ENCODE measurements at regions not wholly inside any gene's neighbourhood (a gene's known extent, or its start where the extent isn't known, plus 50 kb on each side); places are given as distances from the start of the nearest gene placed in this dataset.
A peak's percentile ranks its signal among the peaks of the same experiment; 100 is the strongest.

DNA sequence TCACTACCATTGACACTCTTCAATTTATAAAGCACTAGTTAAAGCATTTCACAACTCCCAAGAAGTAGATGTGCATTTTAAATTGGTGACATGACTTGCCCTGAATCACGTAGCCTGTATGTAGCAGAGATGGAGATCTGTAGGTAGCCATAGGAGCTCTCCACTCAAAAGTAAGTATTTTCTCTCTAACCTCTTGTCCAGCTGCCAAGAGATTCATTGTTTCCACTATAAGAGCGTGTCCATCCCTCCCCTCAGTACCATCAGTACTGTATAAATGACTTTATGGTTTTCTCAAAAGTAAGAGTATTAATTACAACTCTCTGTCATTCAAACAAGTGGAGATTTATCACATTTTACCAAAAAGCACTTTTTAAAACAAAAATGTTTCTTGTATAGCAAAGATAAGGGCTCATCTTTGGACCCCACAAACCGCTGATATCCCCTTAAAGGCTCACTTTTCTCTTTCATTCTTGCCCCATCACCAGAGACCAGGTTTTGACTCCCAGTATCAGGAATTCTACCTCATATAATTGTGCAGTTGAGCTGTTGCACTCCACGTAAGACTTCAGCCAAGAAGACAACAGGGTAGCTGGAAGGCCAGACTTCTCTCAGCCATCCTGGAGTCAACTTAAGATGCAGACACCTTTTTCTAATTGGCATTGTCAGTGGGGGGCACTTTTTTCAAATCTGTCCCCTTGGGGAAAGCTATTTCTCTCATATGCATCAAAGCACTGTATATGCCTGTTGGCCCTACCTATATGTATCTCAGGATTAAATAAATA, 78.0 kb upstream of the GALNT5 start:
- no peak for DNase-seq (ENCODE audit: low spot score in 2 of 2)
- in situ Hi-C loops (cut with MboI; ENCODE audit: low sequenced_read_pairs): loop anchor here (25.0 kb wide), 2 partner anchors 292 to 1792 kb away; no protein-coding TSS in a partner anchor
- H3K9me3 ChIP-seq: no peaks in the 10 kb centered on the region
- no peaks in the 10 kb centered on the region for H3K27me3 ChIP-seq (ENCODE audit: low read depth)
- no peaks in the 10 kb centered on the region for H3K4me1 ChIP-seq
- no peaks in the 10 kb centered on the region for H3K36me3 ChIP-seq (replicated peaks)
- no peak overlapping the region for H3K4me3 ChIP-seq

- DNase-seq (ENCODE audit: low spot score in 2 of 2): no peak
- H3K4me3 ChIP-seq: no peak overlapping the region
- no peaks in the 10 kb centered on the region for H3K36me3 ChIP-seq (replicated peaks)
- in situ Hi-C loops (cut with MboI; ENCODE audit: low sequenced_read_pairs): loop anchor here (25.0 kb wide), 2 partner anchors 293 to 1793 kb away; no protein-coding TSS in a partner anchor
- H3K27me3 ChIP-seq (ENCODE audit: low read depth): no peaks in the 10 kb centered on the region
- H3K9me3 ChIP-seq: no peaks in the 10 kb centered on the region
- no peaks in the 10 kb centered on the region for H3K4me1 ChIP-seq
These were observed 77.1 kb upstream of the GALNT5 start for GRCh38 chr2:157180359-157180758.

DNA sequence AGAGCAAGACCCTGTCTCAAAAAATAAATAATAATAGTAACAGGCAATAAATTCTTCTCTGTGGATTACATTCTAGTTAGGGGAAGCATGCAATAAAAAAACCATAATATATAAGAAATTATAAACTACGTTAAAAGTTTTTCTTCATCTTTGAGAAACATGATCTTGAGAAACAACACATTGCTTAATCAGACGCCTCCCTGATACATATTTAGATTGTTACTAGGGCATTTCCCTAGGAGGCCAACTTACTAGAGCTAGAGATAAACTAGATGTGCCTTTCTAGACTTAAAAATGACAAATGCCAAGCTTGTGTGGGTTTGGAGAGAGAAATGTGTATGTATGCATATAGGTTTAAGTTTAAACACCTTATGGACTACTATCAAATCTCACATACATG, 76.3 kb upstream of the GALNT5 start:
- DNase-seq (ENCODE audit: low spot score in 2 of 2): no peak
- Histone ChIP-seq H3K9me3 (no peaks in the 10 kb centered on the region), H3K4me1 (no peaks in the 10 kb centered on the region), H3K36me3 (replicated peaks) (no peaks in the 10 kb centered on the region), H3K27me3 (ENCODE audit: low read depth) (no peaks in the 10 kb centered on the region), H3K4me3 (no peak overlapping the region)
- in situ Hi-C loops (cut with MboI; ENCODE audit: low sequenced_read_pairs): loop anchor here (25.0 kb wide), 2 partner anchors 294 to 1794 kb away; no protein-coding TSS in a partner anchor

- in situ Hi-C loops (cut with MboI; ENCODE audit: low sequenced_read_pairs): loop anchor here (25.0 kb wide), 2 partner anchors 295 to 1795 kb away; no protein-coding TSS in a partner anchor
- Histone ChIP-seq H3K4me3 (no peak overlapping the region), H3K9me3 (no peaks in the 10 kb centered on the region), H3K4me1 (no peaks in the 10 kb centered on the region), H3K36me3 (replicated peaks) (no peaks in the 10 kb centered on the region), H3K27me3 (ENCODE audit: low read depth) (no peaks in the 10 kb centered on the region)
- no peak for DNase-seq (ENCODE audit: low spot score in 2 of 2)
These were observed 75.2 kb upstream of the GALNT5 start for GRCh38 chr2:157182204-157182709.

- Histone ChIP-seq H3K4me3 (no peak overlapping the region), H3K4me1 (no peaks in the 10 kb centered on the region), H3K27me3 (ENCODE audit: low read depth) (no peaks in the 10 kb centered on the region), H3K36me3 (replicated peaks) (no peaks in the 10 kb centered on the region), H3K9me3 (no peaks in the 10 kb centered on the region)
- in situ Hi-C loops (cut with MboI; ENCODE audit: low sequenced_read_pairs): loop anchor here (25.0 kb wide), 2 partner anchors 296 to 1796 kb away; no protein-coding TSS in a partner anchor
- DNase-seq (ENCODE audit: low spot score in 2 of 2): no peak
These were observed 74.6 kb upstream of the GALNT5 start for GRCh38 chr2:157182834-157183396.

DNA sequence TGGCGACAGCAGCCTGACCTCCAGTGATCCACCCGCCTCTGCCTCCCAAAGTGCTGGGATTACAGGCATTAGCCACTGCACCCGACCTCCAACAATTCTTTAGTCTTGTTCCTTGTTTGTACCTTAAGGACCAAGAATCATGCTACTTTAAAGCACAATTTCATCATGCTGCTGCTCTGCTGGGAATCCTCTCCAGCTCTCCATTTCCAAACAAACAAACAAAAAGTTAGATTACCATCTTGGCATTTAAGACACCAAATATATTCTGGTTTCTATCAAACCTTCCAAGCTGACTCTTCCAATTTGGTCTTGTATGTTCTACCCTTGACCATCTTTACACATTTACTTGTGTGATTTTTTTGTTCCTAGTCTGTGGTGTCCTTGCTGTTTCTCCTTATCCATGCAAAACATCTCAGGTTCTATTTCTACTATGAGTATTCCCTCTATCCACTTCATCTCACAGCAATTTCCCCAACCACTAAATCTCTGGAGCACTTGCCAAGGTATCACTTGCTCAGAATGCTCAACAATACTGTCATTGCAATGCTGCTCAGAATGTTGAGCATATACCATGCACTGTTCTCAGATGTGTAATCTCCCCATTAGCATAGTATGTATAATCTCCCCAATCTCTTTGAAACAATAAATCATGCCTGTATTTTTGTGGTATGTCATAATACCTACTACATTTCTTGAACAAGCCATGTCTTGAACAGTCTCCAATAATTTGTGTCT, 73.2 kb upstream of the GALNT5 start:
- no peak overlapping the region for H3K4me3 ChIP-seq
- H3K9me3 ChIP-seq: no peaks in the 10 kb centered on the region
- no peaks in the 10 kb centered on the region for H3K4me1 ChIP-seq
- in situ Hi-C loops (cut with MboI; ENCODE audit: low sequenced_read_pairs): loop anchor here (25.0 kb wide), 2 partner anchors 297 to 1797 kb away; no protein-coding TSS in a partner anchor
- DNase-seq (ENCODE audit: low spot score in 2 of 2): no peak
- no peaks in the 10 kb centered on the region for H3K27me3 ChIP-seq (ENCODE audit: low read depth)
- no peaks in the 10 kb centered on the region for H3K36me3 ChIP-seq (replicated peaks)

- H3K9me3 ChIP-seq: no peaks in the 10 kb centered on the region
- in situ Hi-C loops (cut with MboI; ENCODE audit: low sequenced_read_pairs): loop anchor here (25.0 kb wide), 2 partner anchors 298 to 1798 kb away; no protein-coding TSS in a partner anchor
- no peak for DNase-seq (ENCODE audit: low spot score in 2 of 2)
- no peaks in the 10 kb centered on the region for H3K4me1 ChIP-seq
- no peak overlapping the region for H3K4me3 ChIP-seq
- no peaks in the 10 kb centered on the region for H3K27me3 ChIP-seq (ENCODE audit: low read depth)
- H3K36me3 ChIP-seq (replicated peaks): no peaks in the 10 kb centered on the region
These were observed 71.9 kb upstream of the GALNT5 start for GRCh38 chr2:157185476-157186227.

DNA sequence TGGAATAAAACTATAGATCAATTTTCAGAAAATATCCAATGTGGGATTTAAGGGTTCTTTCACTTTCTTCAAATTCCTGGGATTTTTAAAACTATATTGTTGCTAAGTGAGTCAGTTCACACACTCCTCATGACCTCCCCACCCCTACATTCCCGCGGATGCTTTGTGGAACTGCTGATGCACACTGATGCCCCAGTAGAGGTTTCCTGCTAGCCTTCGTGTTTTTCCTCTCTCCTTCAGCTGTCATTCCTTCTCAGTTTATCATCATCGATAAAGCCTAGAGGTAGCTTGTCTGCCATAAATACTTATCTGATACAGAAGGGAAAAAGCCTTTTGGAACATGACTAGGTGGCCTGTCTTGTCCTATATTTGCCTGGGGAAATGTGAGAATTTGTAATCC, 67.4 kb upstream of the GALNT5 start:
- Histone ChIP-seq H3K4me3 (no peak overlapping the region), H3K4me1 (peaks cover 4% of the 10 kb centered on the region), H3K27me3 (ENCODE audit: low read depth) (no peaks in the 10 kb centered on the region), H3K36me3 (replicated peaks) (no peaks in the 10 kb centered on the region), H3K9me3 (no peaks in the 10 kb centered on the region)
- no peak for DNase-seq (ENCODE audit: low spot score in 2 of 2)
- in situ Hi-C loops (cut with MboI; ENCODE audit: low sequenced_read_pairs): loop anchor here (25.0 kb wide), 2 partner anchors 303 to 1803 kb away; no protein-coding TSS in a partner anchor

DNA sequence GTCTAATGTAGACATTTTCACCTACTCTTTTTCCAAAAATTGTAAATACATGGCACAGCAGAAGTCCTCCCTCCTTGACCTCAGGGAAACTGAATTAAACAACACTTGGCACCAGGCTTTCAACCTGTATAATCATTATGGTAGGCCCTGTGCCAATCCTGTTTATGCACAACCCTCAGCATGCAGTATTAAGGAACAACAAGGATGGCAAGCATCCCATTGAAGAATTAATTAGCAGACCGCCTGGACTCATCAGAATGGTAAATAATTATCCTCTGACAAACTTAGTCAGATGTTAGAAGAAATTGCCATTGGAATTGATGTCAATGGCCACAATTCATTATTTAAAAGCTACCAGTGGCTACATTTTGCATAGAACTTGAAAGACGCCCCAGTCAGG, 66.3 kb upstream of the GALNT5 start:
- in situ Hi-C loops (cut with MboI; ENCODE audit: low sequenced_read_pairs): loop anchor here (25.0 kb wide), 2 partner anchors 304 to 1804 kb away; no protein-coding TSS in a partner anchor

GRCh38 chr2:157192445-157193423, 64.8 kb upstream of the GALNT5 start:
- Histone ChIP-seq H3K4me1 (peaks cover 4% of the 10 kb centered on the region), H3K36me3 (replicated peaks) (no peaks in the 10 kb centered on the region), H3K9me3 (no peaks in the 10 kb centered on the region), H3K4me3 (no peak overlapping the region), H3K27me3 (ENCODE audit: low read depth) (no peaks in the 10 kb centered on the region)
- in situ Hi-C loops (cut with MboI; ENCODE audit: low sequenced_read_pairs): loop anchor here (25.0 kb wide), 2 partner anchors 305 to 1805 kb away; no protein-coding TSS in a partner anchor
- no peak for DNase-seq (ENCODE audit: low spot score in 2 of 2)

More for the DNA sequence above, 66.3 kb upstream of the GALNT5 start:
- Histone ChIP-seq H3K4me1 (peaks cover 4% of the 10 kb centered on the region), H3K9me3 (no peaks in the 10 kb centered on the region), H3K4me3 (no peak overlapping the region), H3K36me3 (replicated peaks) (no peaks in the 10 kb centered on the region), H3K27me3 (ENCODE audit: low read depth) (no peaks in the 10 kb centered on the region)
- DNase-seq (ENCODE audit: low spot score in 2 of 2): no peak

DNA sequence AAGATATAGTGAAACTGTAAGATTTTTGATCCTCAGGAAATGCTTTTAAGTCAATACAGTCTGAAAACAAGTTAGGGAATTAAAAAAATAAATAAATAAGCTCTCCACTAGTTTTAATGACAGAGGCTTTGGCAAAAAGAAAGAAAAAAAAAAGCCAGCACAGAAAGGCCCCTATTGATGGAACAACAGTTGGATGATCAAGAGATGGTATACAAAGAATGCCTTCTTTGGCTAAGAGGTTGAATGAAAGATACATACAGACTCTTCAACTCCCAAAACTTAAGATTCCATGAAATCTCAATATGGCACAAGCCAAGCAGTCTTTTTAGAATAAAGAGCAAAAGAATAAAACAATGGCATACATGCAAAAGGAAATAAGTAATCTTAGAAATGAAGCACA, 64.0 kb upstream of the GALNT5 start:
- H3K27me3 ChIP-seq (ENCODE audit: low read depth): no peaks in the 10 kb centered on the region
- peaks cover 4% of the 10 kb centered on the region for H3K4me1 ChIP-seq
- H3K36me3 ChIP-seq (replicated peaks): no peaks in the 10 kb centered on the region
- no peak overlapping the region for H3K4me3 ChIP-seq
- in situ Hi-C loops (cut with MboI; ENCODE audit: low sequenced_read_pairs): loop anchor here (25.0 kb wide), 2 partner anchors 306 to 1806 kb away; no protein-coding TSS in a partner anchor
- H3K9me3 ChIP-seq: no peaks in the 10 kb centered on the region
- DNase-seq (ENCODE audit: low spot score in 2 of 2): no peak

GRCh38 chr2:157194097-157194688, 63.3 kb upstream of the GALNT5 start:
- Histone ChIP-seq H3K9me3 (no peaks in the 10 kb centered on the region), H3K36me3 (replicated peaks) (no peaks in the 10 kb centered on the region), H3K27me3 (ENCODE audit: low read depth) (no peaks in the 10 kb centered on the region), H3K4me3 (no peak overlapping the region), H3K4me1 (peaks cover 4% of the 10 kb centered on the region)
- in situ Hi-C loops (cut with MboI; ENCODE audit: low sequenced_read_pairs): loop anchor here (25.0 kb wide), 2 partner anchors 307 to 1807 kb away; no protein-coding TSS in a partner anchor
- DNase-seq (ENCODE audit: low spot score in 2 of 2): peak; percentile 41 to 65

All from HAP-1 (cell line).